Coronary artery (tissue), 2 donors: ENCODE measurements at regions not wholly inside any gene's neighbourhood (a gene's known extent, or its start where the extent isn't known, plus 50 kb on each side); places are given as distances from the start of the nearest gene placed in this dataset.
"Not testable (repeated sequence)": the region's sequence is repeated elsewhere in the genome, so short reads cannot be mapped to it uniquely, and the experiment has no call there.

Experiments used
- DNase-seq: peaks from one replicate; pipeline ENCODE4 v3.0.0-alpha.2; 2017; ENCODE audit warnings: low spot score
- H3K27ac ChIP-seq, 2 donors: fragments of 200-600 bp; sonication (generic); one replicate each; pipeline ENCODE4 v1.5.1; 2016 to 2019
- H3K4me3 ChIP-seq: fragments of 200-600 bp; sonication (generic); 2 replicates; pipeline ENCODE4 v1.5.1; 2016; ENCODE audit warnings: mild to moderate bottlenecking, moderate library complexity
- TF ChIP-seq, protein P1 (sequence below): fragments of 200-600 bp; sonication (generic); IDR thresholded peaks from one replicate; pipeline ENCODE4 v1.5.1; 2019; ENCODE audit warnings: antibody characterized with exemption

GRCh38 chr1:227416156-227416830 lies 98.0 kb upstream of the CDC42BPA start:
- H3K27ac ChIP-seq: no peak overlapping the region
- TF ChIP-seq, protein P1, sequence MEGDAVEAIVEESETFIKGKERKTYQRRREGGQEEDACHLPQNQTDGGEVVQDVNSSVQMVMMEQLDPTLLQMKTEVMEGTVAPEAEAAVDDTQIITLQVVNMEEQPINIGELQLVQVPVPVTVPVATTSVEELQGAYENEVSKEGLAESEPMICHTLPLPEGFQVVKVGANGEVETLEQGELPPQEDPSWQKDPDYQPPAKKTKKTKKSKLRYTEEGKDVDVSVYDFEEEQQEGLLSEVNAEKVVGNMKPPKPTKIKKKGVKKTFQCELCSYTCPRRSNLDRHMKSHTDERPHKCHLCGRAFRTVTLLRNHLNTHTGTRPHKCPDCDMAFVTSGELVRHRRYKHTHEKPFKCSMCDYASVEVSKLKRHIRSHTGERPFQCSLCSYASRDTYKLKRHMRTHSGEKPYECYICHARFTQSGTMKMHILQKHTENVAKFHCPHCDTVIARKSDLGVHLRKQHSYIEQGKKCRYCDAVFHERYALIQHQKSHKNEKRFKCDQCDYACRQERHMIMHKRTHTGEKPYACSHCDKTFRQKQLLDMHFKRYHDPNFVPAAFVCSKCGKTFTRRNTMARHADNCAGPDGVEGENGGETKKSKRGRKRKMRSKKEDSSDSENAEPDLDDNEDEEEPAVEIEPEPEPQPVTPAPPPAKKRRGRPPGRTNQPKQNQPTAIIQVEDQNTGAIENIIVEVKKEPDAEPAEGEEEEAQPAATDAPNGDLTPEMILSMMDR: no peak
- no peak for DNase-seq
- no peak overlapping the region for H3K4me3 ChIP-seq

GRCh38 chr1:227415115-227415790 lies 97.0 kb upstream of the CDC42BPA start:
- H3K4me3 ChIP-seq: no peak overlapping the region
- TF ChIP-seq, protein P1: no peak
- no peak overlapping the region for H3K27ac ChIP-seq
- DNase-seq: no peak

DNA sequence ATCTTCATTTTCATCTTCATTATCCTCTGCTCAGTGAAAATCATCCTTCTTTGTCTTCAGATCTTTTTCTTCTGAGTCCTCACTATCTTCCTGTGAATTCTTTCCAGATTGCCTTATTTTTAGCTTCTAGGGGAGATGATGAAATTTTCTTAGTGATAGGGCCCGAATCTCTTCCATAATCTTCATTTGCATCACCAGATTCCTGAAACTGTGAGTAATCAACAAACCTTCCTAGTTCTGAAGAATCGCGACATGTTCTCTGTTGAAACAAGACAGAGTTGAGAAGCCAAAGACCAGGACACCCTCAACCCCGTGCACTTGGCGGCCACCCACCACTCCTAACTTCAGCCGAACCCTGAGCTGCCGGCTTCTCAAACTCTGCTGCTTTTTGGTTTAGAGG lies 92.8 kb upstream of the CDC42BPA start:
- no peak for DNase-seq
- TF ChIP-seq, protein P1: no peak
- no peak overlapping the region for H3K27ac ChIP-seq
- no peak overlapping the region for H3K4me3 ChIP-seq

- not testable (repeated sequence) for H3K27ac ChIP-seq, H3K4me3 ChIP-seq, DNase-seq
Measured at GRCh38 chr1:227406332-227406731, 88.0 kb upstream of the CDC42BPA start.

DNA sequence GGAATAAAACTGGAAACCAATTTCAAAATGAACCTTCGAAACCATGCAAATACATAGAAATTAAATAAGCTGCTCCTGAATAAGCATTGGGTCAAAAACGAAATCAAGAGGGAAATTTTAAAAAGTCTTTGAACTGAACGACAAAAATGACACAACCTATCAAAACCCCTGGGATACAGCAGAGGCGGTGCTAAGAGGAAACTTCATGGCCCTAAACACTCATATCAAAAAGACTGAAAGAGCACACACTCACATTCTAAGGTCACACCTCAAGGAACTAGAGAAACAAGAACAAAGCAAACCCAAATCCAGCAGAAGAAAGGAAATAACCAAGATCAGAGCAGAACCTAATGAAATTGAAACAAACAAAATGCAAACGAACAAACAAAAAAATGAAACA lies 85.2 kb upstream of the CDC42BPA start:
- H3K27ac ChIP-seq: no peak overlapping the region
- H3K4me3 ChIP-seq: no peak overlapping the region
- TF ChIP-seq, protein P1: no peak
- DNase-seq: no peak

- TF ChIP-seq, protein P1: no peak
Measured at GRCh38 chr1:227401562-227402342, 83.5 kb upstream of the CDC42BPA start.

DNA sequence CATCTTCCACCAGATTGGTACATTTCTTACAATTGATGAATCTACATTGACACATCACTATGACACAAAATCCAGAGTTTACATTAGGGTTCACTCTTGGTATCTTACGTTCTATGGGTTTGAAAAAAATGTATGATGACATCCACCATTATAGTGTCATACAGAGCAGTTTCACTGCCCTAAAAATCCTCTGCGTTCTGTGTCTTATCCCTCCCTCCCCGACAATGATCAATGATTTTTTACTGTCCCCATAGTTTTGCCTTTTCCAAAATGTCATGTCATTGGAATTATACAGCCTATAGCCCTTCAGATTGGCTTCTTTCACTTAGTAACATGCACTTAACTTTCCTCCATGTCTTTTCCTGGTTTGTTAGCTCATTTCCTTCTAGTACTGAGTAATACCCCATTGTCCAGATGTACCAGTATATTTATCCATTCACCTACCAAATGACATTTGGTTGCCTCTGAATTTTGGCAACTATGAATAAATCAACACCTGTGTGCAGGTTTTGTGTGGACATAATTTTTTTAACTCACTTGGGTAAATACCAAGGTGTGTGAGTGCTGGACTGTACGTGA lies 80.9 kb upstream of the CDC42BPA start:
- Histone ChIP-seq H3K27ac (no peak overlapping the region), H3K4me3 (no peak overlapping the region)
- DNase-seq: no peak
- TF ChIP-seq, protein P1: no peak

More at GRCh38 chr1:227401562-227402342, 83.5 kb upstream of the CDC42BPA start:
- no peak overlapping the region for H3K4me3 ChIP-seq
- no peak for DNase-seq
- H3K27ac ChIP-seq: no peak overlapping the region
